NCI-H748 treated with DMSO at 0.1 percent for 48 hours (cell line): ENCODE measurements at regions not wholly inside any gene's neighbourhood (a gene's known extent, or its start where the extent isn't known, plus 50 kb on each side); places are given as distances from the start of the nearest gene placed in this dataset.
"Not testable (repeated sequence)": the region's sequence is repeated elsewhere in the genome, so short reads cannot be mapped to it uniquely, and the experiment has no call there.

Experiments
- DNase-seq: peaks from one replicate; lab custom pipeline; 2025; lab: John Stamatoyannopoulos, UW

GRCh38 chr20:56689318-56689717, 60.2 kb downstream of the TFAP2C start:
- no peak for DNase-seq

- no peak for DNase-seq
Observed at GRCh38 chr20:56689852-56690485, 60.9 kb downstream of the TFAP2C start.

- DNase-seq = no peak
Observed at GRCh38 chr20:56690531-56691175, 61.5 kb downstream of the TFAP2C start.

DNA sequence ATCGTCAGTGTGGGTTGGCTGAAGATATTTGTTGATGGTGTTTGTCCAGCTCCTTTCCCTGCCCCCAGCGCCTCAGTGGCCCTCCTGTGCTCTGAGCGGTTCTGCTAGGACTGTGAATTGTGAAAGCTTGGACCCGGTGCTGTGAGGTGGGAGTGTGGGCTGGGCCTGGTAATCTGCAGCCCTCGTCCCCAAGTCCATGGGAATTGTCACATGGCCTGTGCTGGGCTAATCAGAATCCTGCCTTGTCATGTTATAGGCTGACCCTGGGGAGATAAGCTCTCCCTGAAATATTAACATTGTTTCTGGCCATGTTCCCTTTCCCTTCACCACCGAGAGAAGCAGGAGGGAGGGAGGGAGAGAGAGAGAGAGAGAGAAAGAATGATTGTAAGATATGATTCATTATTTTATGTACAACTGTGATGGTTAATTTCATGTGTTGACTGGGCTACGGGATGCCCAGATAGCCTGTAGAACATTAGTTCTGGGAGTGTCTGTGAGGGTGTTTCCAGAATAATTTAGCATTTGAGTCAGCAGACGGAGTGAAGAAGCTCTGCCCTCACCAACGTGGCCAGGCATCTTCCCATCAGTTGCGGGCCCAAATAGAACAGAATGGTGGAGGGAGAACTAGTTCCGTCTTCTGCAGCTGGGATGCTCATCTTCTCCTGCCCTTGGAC, 62.4 kb downstream of the TFAP2C start:
- no peak for DNase-seq

GRCh38 chr20:56693217-56693616, 64.1 kb downstream of the TFAP2C start:
- DNase-seq = no peak

DNA sequence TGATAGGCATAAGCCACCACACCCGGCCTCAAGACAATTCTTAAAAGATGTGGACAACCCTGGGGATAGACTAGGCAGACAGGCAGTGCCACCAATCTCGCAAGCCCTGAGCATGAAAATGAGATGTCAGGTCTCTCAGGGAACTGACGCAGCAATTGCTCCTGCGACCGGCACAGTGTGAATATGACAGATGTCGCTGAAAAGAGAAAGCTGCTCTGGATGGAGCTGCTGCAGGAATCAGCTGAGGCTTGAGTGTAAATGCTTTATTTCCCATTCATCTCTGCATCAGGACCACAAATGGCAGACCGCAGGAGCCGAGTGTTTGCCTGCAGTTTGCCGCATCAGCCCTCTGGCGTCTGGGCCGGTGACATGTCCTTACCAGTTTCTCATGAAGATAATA, 68.4 kb downstream of the TFAP2C start:
- no peak for DNase-seq

GRCh38 chr20:56698297-56698696, 69.2 kb downstream of the TFAP2C start:
- no peak for DNase-seq

DNA sequence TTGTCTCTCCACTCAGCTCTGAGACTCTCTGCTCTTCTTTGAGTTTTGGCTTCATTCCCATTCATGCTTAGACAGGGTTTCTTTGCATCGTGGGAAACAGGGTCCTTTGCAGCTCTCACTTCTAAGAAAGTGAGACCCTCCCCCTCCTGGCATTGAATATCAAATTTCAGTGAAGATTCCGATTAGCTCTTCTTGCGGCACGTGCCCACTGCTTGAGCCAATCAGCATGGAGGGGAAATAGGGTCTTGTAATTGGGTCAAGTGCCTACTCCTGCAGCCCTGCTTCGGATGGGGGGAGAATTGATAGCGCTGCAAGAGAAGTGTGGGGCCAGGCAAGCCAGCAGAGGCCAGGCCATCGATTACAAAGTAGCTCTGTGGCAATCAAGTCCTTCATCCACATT, 69.6 kb downstream of the TFAP2C start:
- DNase-seq = no peak

DNA sequence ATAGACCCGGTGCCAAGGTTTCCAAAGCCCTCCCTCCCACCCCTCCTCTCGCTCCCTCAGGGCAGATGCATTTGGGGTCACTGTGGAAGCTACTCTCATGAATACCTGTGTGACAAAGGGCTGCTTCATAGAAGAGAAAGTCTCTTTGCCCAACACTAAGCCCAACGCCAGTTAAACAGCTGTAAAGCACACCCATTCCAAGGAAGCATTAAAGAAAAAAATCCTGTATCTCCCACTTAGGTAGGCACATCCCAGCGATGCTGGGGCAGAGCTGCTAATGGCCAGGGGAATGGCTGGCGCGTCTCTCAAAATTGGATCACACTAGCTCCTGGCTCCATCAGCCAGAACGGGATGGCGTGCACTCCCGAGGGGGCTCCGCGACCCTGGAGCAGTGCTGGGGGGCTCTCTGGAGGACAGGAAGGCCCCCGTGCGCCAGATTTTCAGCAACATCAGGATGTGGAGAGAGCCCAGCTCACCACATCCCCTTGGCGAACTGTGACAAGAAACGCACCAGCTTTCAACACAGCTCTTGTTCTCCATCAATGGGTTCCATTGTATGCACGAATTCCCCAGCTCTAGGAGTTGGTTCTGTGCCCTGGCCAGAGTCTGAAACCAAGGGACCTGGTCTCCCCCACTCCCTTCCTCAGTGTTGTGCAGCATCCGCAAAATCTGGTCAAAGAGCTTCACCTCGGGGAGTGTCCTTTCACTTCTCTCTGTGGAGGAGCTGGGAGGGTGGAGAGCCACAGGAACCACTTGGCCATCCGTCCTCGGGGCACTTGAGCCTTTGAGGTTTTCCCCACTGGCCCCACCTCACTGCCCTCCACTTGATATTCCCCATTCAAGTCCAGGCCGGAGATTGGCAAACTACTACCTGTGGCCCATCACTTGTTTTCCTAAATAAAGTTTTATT, 74.1 kb downstream of the TFAP2C start:
- no peak for DNase-seq

DNA sequence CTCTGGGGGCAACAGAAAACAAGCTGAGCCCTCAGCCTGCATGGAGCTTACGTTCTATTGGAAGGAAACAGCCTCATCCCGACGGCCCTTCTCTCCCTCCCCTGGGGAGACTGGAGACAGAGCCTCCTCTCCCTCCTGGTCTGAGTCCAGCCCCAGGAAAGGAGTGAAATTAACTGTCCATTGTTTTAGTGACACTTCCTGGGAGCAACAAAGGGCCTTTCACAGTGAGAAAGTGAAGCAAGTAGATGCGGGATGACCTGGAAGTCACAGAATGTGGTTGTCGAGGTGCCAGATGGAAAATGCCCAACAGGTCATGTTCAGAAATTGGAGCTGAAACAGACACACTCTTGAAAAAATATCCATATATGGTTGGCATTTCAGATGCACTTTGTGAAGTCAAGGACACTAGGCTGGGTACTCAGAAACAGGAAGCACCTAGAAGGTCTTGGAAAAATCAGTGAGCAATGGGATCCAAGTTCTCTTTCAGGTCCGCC, 77.8 kb downstream of the TFAP2C start:
- no peak for DNase-seq

GRCh38 chr20:56708991-56709390, 79.9 kb downstream of the TFAP2C start:
- DNase-seq = no peak

- DNase-seq = no peak
Observed at GRCh38 chr20:56710125-56710524, 81.0 kb downstream of the TFAP2C start.

DNA sequence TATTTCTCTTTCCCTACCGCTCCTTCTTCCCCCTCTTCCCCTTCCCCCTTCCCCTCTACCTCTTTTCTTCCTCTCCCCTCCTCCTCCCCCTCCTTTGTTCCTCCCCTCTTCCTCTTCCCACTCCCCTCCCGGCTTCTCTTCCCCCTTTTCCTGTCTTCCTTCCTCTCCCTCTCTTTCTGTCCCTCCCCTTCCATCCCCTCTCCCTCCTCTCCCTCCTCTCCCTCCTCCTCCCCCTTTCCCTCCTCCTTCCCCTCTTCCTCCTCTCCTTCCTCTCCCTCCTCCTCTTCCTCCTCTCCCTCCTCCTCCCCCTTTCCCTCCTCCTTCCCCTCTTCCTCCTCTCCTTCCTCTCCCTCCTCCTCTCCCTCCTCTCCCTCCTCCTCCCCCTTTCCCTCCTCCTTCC, 81.5 kb downstream of the TFAP2C start:
- not testable (repeated sequence) for DNase-seq

DNA sequence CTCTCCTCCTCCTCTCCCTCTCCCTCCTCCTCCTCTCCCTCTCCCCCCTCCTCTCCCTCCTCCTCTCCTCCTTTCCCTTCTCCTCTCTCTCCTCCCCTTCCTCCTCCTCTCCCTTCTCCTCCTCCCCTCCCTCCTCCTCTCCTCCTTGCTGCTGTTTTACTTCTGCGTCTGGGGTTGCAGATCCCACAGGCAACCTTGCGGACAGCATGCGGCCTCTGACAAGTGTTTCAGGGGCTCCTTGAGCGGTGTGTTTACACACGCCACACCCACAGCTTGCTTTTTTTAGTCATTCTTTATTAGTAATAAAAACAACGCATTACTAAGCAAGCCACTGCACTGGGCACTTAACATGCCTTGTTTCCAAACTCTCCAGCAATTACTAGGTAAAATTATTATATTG, 81.9 kb downstream of the TFAP2C start:
- no peak for DNase-seq

DNA sequence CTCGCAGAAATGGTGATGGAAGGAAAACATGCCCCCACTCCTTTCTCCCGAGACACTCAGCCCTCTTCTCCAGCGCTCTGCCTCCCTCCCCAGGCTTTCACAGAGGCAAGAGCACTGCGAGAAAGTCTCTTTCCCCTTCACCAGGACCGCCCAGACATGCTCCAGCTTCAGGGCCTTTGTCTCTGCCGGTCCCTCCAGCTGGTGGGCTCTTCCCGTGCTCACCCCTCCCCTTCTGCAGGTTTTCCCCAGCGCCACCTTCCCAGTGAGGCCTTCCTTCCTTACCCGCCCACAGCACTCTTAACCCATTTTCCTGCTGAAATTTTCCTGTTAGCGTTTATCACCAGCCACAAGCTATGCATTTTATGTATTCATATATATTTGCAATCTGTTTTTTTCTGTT, 86.2 kb downstream of the TFAP2C start:
- no peak for DNase-seq

DNA sequence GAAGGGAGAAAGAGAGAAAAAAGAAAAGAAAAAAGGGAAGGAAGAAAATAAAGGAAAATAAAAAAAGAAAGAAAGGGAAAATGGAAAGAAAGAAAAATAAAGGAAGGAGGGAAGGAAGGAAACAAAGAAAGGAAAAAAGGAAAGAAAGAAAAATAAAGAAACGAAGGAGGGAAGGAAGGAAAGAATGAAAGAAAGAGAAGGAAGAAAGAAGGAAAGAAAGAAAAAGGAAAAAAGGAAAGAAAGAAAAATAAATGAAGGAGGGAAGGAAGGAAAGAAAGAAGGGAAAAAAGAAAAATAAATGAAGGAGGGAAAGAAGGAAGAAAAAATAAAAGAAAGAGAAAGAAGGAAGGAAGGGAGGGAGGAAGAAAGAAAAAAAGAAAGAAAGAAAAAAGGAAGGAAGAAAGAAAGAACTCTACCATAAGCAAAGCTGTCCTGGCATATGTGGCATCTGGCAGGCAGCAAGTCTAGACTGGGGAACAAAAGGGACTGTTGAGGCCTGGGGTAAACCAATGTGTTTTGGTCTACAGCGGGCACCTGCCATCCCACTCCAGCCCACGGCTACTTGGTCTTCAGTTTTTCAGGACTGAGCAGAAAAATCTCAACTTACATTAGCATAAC, 86.9 kb downstream of the TFAP2C start:
- DNase-seq = no peak

- DNase-seq = no peak
Observed at GRCh38 chr20:56716806-56717205, 87.7 kb downstream of the TFAP2C start.

- no peak for DNase-seq
Observed at GRCh38 chr20:56718816-56719215, 89.7 kb downstream of the TFAP2C start.

- no peak for DNase-seq
Observed at GRCh38 chr20:56720620-56721213, 91.6 kb downstream of the TFAP2C start.

GRCh38 chr20:56722042-56722441, 92.9 kb downstream of the TFAP2C start:
- no peak for DNase-seq

DNA sequence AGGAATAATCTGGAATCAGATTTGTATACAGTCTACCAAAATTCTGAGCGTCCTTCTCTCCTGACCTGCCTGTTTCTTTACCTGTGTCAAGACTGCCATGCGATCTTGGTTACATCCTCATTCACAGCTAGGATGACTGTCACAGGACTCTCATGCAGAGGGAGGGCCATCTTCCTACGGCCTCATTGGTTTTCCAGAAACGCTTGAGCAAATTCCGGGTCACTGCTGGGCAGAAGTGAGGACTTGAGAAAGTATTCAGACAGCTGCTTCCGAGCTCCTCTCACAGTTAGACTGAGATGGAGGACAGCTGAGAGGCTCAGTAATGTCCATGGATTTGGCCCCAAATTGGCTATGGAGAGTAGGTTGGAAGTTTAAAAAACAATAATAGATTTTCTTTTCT, 94.2 kb downstream of the TFAP2C start:
- DNase-seq = no peak
